ENCODE measurements at regions not wholly inside any gene's neighbourhood (a gene's known extent, or its start where the extent isn't known, plus 50 kb on each side); places are given as distances from the start of the nearest gene placed in this dataset.

GRCh38 chr13:40494513-40494912 lies 171.9 kb downstream of the FOXO1 start:
- no peak for TF ChIP-seq CTCF (tag by site-specific recombination; IDR thresholded peaks at IDR 0.05)
- no peak for TF ChIP-seq ZNF362 (tag by site-specific recombination; IDR thresholded peaks at IDR 0.05)
- TF ChIP-seq ZNF274 (IDR thresholded peaks at IDR 0.05; ENCODE audit: low read length) = no peak
- TF ChIP-seq ZNF274 (tag by site-specific recombination; IDR thresholded peaks at IDR 0.05; ENCODE audit: borderline replicate concordance) = no peak
